GM21381 (cell line): ENCODE measurements at regions not wholly inside any gene's neighbourhood (a gene's known extent, or its start where the extent isn't known, plus 50 kb on each side); places are given as distances from the start of the nearest gene placed in this dataset.
"Not testable (repeated sequence)": the region's sequence is repeated elsewhere in the genome, so short reads cannot be mapped to it uniquely, and the experiment has no call there.

Experiments
- ATAC-seq: cut with Tn5 transposase; IDR thresholded peaks from one replicate; pipeline ENCODE4 v1.9.1; 2021; ENCODE audit warnings: mild to moderate bottlenecking, moderate library complexity; ENCODE audit not compliant: unreplicated experiment

- ATAC-seq, result not testable (repeated sequence)
These were observed 1154.7 kb downstream of the FOXD4L5 start for GRCh38 chr9:64130325-64130724.

- no peak for ATAC-seq
These were observed 1156.4 kb downstream of the FOXD4L5 start for GRCh38 chr9:64128572-64128971.

GRCh38 chr9:64121602-64122001, 1163.4 kb downstream of the FOXD4L5 start:
- ATAC-seq, result not testable (repeated sequence)

- ATAC-seq, result not testable (repeated sequence)
These were observed 1167.7 kb downstream of the FOXD4L5 start for GRCh38 chr9:64117329-64117728.

GRCh38 chr9:64107867-64108266, 1177.1 kb downstream of the FOXD4L5 start:
- not testable (repeated sequence) for ATAC-seq

GRCh38 chr9:64107211-64107610, 1177.8 kb downstream of the FOXD4L5 start:
- ATAC-seq, result not testable (repeated sequence)

- ATAC-seq, result not testable (repeated sequence)
These were observed 1179.8 kb downstream of the FOXD4L5 start for GRCh38 chr9:64105193-64105592.

- ATAC-seq, result not testable (repeated sequence)
These were observed 1183.5 kb downstream of the FOXD4L5 start for GRCh38 chr9:64101504-64101903.

GRCh38 chr9:64100571-64101155, 1184.3 kb downstream of the FOXD4L5 start:
- ATAC-seq, result not testable (repeated sequence)

GRCh38 chr9:64085998-64086397, 1199.0 kb downstream of the FOXD4L5 start:
- ATAC-seq, result not testable (repeated sequence)

GRCh38 chr9:64071358-64072253, 1213.4 kb downstream of the FOXD4L5 start:
- not testable (repeated sequence) for ATAC-seq

GRCh38 chr9:64070611-64071357, 1214.2 kb downstream of the FOXD4L5 start:
- not testable (repeated sequence) for ATAC-seq

GRCh38 chr9:64070083-64070482, 1214.9 kb downstream of the FOXD4L5 start:
- ATAC-seq, result not testable (repeated sequence)

GRCh38 chr9:64066736-64067368, 1218.2 kb downstream of the FOXD4L5 start:
- ATAC-seq, result no peak

- ATAC-seq, result no peak
These were observed 1223.9 kb downstream of the FOXD4L5 start for GRCh38 chr9:64061013-64061627.

- ATAC-seq, result not testable (repeated sequence)
These were observed 1226.9 kb downstream of the FOXD4L5 start for GRCh38 chr9:64058070-64058469.

- no peak for ATAC-seq
These were observed 1227.5 kb downstream of the FOXD4L5 start for GRCh38 chr9:64057553-64057952.

- ATAC-seq, result not testable (repeated sequence)
These were observed 1256.1 kb downstream of the FOXD4L5 start for GRCh38 chr9:64028925-64029324.

GRCh38 chr9:64020696-64021491, 1264.1 kb downstream of the FOXD4L5 start:
- ATAC-seq, result not testable (repeated sequence)
